ENCODE measurements at regions not wholly inside any gene's neighbourhood (a gene's known extent, or its start where the extent isn't known, plus 50 kb on each side); places are given as distances from the start of the nearest gene placed in this dataset.
"Not testable (repeated sequence)": the region's sequence is repeated elsewhere in the genome, so short reads cannot be mapped to it uniquely, and the experiment has no call there.

- Histone ChIP-seq H3K4me3 (no peak overlapping the region), H3K4me1 (ENCODE audit: control insufficient read depth in 1 of 2, low read depth in 2 of 2) (no peaks in the 10 kb centered on the region), H3K36me3 (no peaks in the 10 kb centered on the region), H3K9me3 (no peaks in the 10 kb centered on the region), H3K27ac (no peak overlapping the region), H3K27me3 (replicated peaks; ENCODE audit: insufficient read depth) (no peaks in the 10 kb centered on the region)
- no peak for ATAC-seq (ENCODE audit: insufficient number of reproducible peaks, low FRiP score, low read depth)
- DNase-seq (ENCODE audit: low spot score): no peak
- TF ChIP-seq, protein P1, sequence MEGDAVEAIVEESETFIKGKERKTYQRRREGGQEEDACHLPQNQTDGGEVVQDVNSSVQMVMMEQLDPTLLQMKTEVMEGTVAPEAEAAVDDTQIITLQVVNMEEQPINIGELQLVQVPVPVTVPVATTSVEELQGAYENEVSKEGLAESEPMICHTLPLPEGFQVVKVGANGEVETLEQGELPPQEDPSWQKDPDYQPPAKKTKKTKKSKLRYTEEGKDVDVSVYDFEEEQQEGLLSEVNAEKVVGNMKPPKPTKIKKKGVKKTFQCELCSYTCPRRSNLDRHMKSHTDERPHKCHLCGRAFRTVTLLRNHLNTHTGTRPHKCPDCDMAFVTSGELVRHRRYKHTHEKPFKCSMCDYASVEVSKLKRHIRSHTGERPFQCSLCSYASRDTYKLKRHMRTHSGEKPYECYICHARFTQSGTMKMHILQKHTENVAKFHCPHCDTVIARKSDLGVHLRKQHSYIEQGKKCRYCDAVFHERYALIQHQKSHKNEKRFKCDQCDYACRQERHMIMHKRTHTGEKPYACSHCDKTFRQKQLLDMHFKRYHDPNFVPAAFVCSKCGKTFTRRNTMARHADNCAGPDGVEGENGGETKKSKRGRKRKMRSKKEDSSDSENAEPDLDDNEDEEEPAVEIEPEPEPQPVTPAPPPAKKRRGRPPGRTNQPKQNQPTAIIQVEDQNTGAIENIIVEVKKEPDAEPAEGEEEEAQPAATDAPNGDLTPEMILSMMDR (IDR thresholded peaks at IDR 0.05): no peak
Measured at GRCh38 chr13:21885714-21886224, 214.9 kb downstream of the FGF9 start.

DNA sequence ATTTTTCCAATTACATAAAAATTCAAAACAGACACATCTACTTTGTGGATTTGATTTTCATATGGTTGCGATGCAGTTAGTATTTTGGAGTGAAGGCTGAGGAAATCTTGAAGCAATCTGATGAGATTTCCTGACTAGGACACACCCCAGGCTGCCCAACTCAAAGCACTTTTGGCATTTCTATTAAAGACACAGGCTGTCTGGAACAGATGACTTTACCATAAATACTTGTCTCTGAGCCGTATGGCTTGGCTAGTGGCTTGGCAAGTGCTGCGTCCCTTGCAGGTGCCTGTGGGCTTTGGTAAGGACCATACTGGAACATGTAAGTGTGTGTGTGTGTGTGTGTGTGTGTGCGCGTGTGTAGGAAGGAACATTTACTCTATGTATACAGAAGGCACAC lies 218.8 kb downstream of the FGF9 start:
- Histone ChIP-seq H3K4me3 (no peak overlapping the region), H3K27me3 (replicated peaks; ENCODE audit: insufficient read depth) (no peaks in the 10 kb centered on the region), H3K4me1 (ENCODE audit: control insufficient read depth in 1 of 2, low read depth in 2 of 2) (no peaks in the 10 kb centered on the region), H3K9me3 (no peaks in the 10 kb centered on the region), H3K27ac (no peak overlapping the region), H3K36me3 (no peaks in the 10 kb centered on the region)
- TF ChIP-seq, protein P1 (IDR thresholded peaks at IDR 0.05): no peak
- no peak for DNase-seq (ENCODE audit: low spot score)
- no peak for ATAC-seq (ENCODE audit: insufficient number of reproducible peaks, low FRiP score, low read depth)

DNA sequence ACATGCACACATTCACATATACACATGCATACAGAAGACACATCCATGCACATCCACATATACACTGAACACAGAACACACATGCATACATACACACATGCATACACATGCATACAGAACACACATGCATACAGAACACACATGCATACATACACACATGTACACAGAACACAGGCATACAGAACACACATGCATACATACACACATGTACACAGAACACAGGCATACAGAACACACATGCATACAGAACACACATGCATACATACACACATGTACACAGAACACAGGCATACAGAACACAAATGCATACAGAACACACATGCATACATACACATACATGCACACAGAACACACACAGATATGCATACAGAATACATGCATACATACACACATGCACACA lies 219.3 kb downstream of the FGF9 start:
- ATAC-seq (ENCODE audit: insufficient number of reproducible peaks, low FRiP score, low read depth); H3K27me3 ChIP-seq (replicated peaks; ENCODE audit: insufficient read depth); DNase-seq (ENCODE audit: low spot score); H3K4me1 ChIP-seq (ENCODE audit: control insufficient read depth in 1 of 2, low read depth in 2 of 2); H3K9me3 ChIP-seq; H3K27ac ChIP-seq; H3K4me3 ChIP-seq; H3K36me3 ChIP-seq: not testable (repeated sequence)

DNA sequence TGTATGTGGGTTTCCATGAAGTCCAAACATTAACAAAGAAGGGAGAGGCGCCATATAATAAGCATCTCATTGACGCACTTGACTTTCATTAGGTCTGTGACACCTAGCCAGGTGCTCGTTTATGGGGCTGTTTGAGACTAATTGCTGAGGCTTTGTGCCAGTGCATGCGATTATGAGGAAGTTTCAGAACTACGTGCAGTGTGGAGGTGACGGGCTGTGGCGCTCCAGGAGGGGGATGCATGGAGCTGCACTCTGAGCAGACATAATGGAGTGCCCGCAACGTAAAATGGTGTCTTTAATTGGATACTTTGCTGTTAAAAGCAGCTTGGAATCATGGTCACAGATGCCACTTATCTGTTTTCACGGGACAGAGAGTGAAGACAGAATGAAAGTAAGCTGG lies 223.2 kb downstream of the FGF9 start:
- TF ChIP-seq, protein P1 (IDR thresholded peaks at IDR 0.05): no peak
- H3K4me1 ChIP-seq (ENCODE audit: control insufficient read depth in 1 of 2, low read depth in 2 of 2): no peaks in the 10 kb centered on the region
- H3K4me3 ChIP-seq: no peak overlapping the region
- no peak for ATAC-seq (ENCODE audit: insufficient number of reproducible peaks, low FRiP score, low read depth)
- no peak for DNase-seq (ENCODE audit: low spot score)
- H3K9me3 ChIP-seq: no peaks in the 10 kb centered on the region
- no peak overlapping the region for H3K27ac ChIP-seq
- H3K36me3 ChIP-seq: no peaks in the 10 kb centered on the region
- no peaks in the 10 kb centered on the region for H3K27me3 ChIP-seq (replicated peaks; ENCODE audit: insufficient read depth)

GRCh38 chr13:21894703-21895699 lies 224.1 kb downstream of the FGF9 start:
- DNase-seq (ENCODE audit: low spot score) (no peak), ATAC-seq (ENCODE audit: insufficient number of reproducible peaks, low FRiP score, low read depth) (no peak)
- no peaks in the 10 kb centered on the region for H3K27me3 ChIP-seq (replicated peaks; ENCODE audit: insufficient read depth)
- no peaks in the 10 kb centered on the region for H3K36me3 ChIP-seq
- H3K27ac ChIP-seq: no peak overlapping the region
- no peaks in the 10 kb centered on the region for H3K4me1 ChIP-seq (ENCODE audit: control insufficient read depth in 1 of 2, low read depth in 2 of 2)
- H3K4me3 ChIP-seq: no peak overlapping the region
- TF ChIP-seq, protein P1 (IDR thresholded peaks at IDR 0.05): no peak
- H3K9me3 ChIP-seq: no peaks in the 10 kb centered on the region
